OCI-LY1 (cell line): ENCODE measurements at regions not wholly inside any gene's neighbourhood (a gene's known extent, or its start where the extent isn't known, plus 50 kb on each side); places are given as distances from the start of the nearest gene placed in this dataset.

ENCODE experiments used
- EZH2 ChIP-seq: fragments of 200-600 bp; sonication (generic), shearing (Covaris generic); IDR thresholded peaks from 2 replicates; pipeline ENCODE4 v1.8.0; 2017; ENCODE audit warnings: borderline replicate concordance, mixed run types, mild to moderate bottlenecking, antibody characterized with exemption, low read length, moderate library complexity, mixed read lengths
- TF ChIP-seq, protein P1 (sequence below): fragments of 200-600 bp; sonication (generic), shearing (Covaris generic); IDR thresholded peaks from 2 replicates; pipeline ENCODE4 v1.5.1; 2017; ENCODE audit warnings: mild to moderate bottlenecking, antibody characterized with exemption, low read length, moderate library complexity, mixed read lengths

GRCh38 chr5:73367650-73368049, 80.9 kb downstream of the FOXD1 start:
- TF ChIP-seq, protein P1, sequence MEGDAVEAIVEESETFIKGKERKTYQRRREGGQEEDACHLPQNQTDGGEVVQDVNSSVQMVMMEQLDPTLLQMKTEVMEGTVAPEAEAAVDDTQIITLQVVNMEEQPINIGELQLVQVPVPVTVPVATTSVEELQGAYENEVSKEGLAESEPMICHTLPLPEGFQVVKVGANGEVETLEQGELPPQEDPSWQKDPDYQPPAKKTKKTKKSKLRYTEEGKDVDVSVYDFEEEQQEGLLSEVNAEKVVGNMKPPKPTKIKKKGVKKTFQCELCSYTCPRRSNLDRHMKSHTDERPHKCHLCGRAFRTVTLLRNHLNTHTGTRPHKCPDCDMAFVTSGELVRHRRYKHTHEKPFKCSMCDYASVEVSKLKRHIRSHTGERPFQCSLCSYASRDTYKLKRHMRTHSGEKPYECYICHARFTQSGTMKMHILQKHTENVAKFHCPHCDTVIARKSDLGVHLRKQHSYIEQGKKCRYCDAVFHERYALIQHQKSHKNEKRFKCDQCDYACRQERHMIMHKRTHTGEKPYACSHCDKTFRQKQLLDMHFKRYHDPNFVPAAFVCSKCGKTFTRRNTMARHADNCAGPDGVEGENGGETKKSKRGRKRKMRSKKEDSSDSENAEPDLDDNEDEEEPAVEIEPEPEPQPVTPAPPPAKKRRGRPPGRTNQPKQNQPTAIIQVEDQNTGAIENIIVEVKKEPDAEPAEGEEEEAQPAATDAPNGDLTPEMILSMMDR, result no peak
- no peak for TF ChIP-seq EZH2
